ENCODE measurements at regions not wholly inside any gene's neighbourhood (a gene's known extent, or its start where the extent isn't known, plus 50 kb on each side); places are given as distances from the start of the nearest gene placed in this dataset.

- no peak for TF ChIP-seq AEBP2 (tag by site-specific recombination; IDR thresholded peaks at IDR 0.05; ENCODE audit: borderline replicate concordance)
- TF ChIP-seq ZXDB (tag by site-specific recombination; IDR thresholded peaks at IDR 0.05): peak; percentile 92
- no peak for TF ChIP-seq ZNF48 (tag by site-specific recombination; IDR thresholded peaks at IDR 0.05)
- TF ChIP-seq ZNF473 (tag by site-specific recombination; IDR thresholded peaks at IDR 0.05): no peak
- TF ChIP-seq KLF10 (tag by site-specific recombination; IDR thresholded peaks at IDR 0.05): peak; percentile 46; the same call in 1 of the 2 replicates
- TF ChIP-seq, protein P1, sequence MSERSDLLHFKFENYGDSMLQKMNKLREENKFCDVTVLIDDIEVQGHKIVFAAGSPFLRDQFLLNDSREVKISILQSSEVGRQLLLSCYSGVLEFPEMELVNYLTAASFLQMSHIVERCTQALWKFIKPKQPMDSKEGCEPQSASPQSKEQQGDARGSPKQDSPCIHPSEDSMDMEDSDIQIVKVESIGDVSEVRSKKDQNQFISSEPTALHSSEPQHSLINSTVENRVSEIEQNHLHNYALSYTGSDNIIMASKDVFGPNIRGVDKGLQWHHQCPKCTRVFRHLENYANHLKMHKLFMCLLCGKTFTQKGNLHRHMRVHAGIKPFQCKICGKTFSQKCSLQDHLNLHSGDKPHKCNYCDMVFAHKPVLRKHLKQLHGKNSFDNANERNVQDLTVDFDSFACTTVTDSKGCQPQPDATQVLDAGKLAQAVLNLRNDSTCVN (tag by site-specific recombination; optimal IDR thresholded peaks at IDR 0.05): no peak
- TF ChIP-seq, protein P2, sequence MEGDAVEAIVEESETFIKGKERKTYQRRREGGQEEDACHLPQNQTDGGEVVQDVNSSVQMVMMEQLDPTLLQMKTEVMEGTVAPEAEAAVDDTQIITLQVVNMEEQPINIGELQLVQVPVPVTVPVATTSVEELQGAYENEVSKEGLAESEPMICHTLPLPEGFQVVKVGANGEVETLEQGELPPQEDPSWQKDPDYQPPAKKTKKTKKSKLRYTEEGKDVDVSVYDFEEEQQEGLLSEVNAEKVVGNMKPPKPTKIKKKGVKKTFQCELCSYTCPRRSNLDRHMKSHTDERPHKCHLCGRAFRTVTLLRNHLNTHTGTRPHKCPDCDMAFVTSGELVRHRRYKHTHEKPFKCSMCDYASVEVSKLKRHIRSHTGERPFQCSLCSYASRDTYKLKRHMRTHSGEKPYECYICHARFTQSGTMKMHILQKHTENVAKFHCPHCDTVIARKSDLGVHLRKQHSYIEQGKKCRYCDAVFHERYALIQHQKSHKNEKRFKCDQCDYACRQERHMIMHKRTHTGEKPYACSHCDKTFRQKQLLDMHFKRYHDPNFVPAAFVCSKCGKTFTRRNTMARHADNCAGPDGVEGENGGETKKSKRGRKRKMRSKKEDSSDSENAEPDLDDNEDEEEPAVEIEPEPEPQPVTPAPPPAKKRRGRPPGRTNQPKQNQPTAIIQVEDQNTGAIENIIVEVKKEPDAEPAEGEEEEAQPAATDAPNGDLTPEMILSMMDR (tag by site-specific recombination; IDR thresholded peaks at IDR 0.05): peak; percentile 62
- TF ChIP-seq BCL11B (tag by site-specific recombination; IDR thresholded peaks at IDR 0.05; ENCODE audit: low read depth): no peak
- no peak for TF ChIP-seq ZNF155 (tag by site-specific recombination; IDR thresholded peaks at IDR 0.05)
- peak; percentile 61 for TF ChIP-seq ZNF629 (tag by site-specific recombination; IDR thresholded peaks at IDR 0.05)
- peak; percentile 85; the same call in 1 of the 2 replicates for TF ChIP-seq OVOL3 (tag by site-specific recombination; IDR thresholded peaks at IDR 0.05)
- no peak for TF ChIP-seq ZBTB17 (tag by site-specific recombination; IDR thresholded peaks at IDR 0.05)
- peak; percentile 91 for TF ChIP-seq OSR2 (tag by site-specific recombination; IDR thresholded peaks at IDR 0.05)
- TF ChIP-seq ZNF138 (tag by site-specific recombination; IDR thresholded peaks at IDR 0.05; ENCODE audit: borderline replicate concordance): no peak
- TF ChIP-seq SETDB1 (IDR thresholded peaks at IDR 0.05; ENCODE audit: insufficient read length, low read length): no peak
- TF ChIP-seq SP2 (tag by site-specific recombination; IDR thresholded peaks at IDR 0.05): no peak
- no peak for TF ChIP-seq ZNF610 (tag by site-specific recombination; IDR thresholded peaks at IDR 0.05; ENCODE audit: borderline replicate concordance)
- no peak for TF ChIP-seq ZNF621 (tag by site-specific recombination; IDR thresholded peaks at IDR 0.05)
- no peak for TF ChIP-seq ZSCAN16 (tag by site-specific recombination; IDR thresholded peaks at IDR 0.05)
- TF ChIP-seq ZNF266 (tag by site-specific recombination; IDR thresholded peaks at IDR 0.05; ENCODE audit: low read depth): no peak
- TF ChIP-seq, protein P3, sequence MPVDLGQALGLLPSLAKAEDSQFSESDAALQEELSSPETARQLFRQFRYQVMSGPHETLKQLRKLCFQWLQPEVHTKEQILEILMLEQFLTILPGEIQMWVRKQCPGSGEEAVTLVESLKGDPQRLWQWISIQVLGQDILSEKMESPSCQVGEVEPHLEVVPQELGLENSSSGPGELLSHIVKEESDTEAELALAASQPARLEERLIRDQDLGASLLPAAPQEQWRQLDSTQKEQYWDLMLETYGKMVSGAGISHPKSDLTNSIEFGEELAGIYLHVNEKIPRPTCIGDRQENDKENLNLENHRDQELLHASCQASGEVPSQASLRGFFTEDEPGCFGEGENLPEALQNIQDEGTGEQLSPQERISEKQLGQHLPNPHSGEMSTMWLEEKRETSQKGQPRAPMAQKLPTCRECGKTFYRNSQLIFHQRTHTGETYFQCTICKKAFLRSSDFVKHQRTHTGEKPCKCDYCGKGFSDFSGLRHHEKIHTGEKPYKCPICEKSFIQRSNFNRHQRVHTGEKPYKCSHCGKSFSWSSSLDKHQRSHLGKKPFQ (tag by site-specific recombination; IDR thresholded peaks at IDR 0.05): no peak
- TF ChIP-seq ZNF837 (tag by site-specific recombination; IDR thresholded peaks at IDR 0.05): no peak
- no peak for TF ChIP-seq YY2 (tag by site-specific recombination; IDR thresholded peaks at IDR 0.05)
- TF ChIP-seq ZNF555 (tag by site-specific recombination; conservative IDR thresholded peaks at IDR 0.05): no peak
- TF ChIP-seq ZNF514 (tag by site-specific recombination; IDR thresholded peaks at IDR 0.05): no peak
- no peak for TF ChIP-seq ZNF23 (tag by site-specific recombination; IDR thresholded peaks at IDR 0.05; ENCODE audit: borderline replicate concordance)
- TF ChIP-seq ZBTB8A (tag by site-specific recombination; IDR thresholded peaks at IDR 0.05): no peak
- no peak for TF ChIP-seq GLIS2 (tag by site-specific recombination; IDR thresholded peaks at IDR 0.05)
- no peak for TF ChIP-seq MEIS1 (CRISPR knock-in tag; IDR thresholded peaks at IDR 0.05; ENCODE audit: borderline replicate concordance)
- peak; percentile 86 for TF ChIP-seq PRDM6 (tag by site-specific recombination; IDR thresholded peaks at IDR 0.05)
- 0 out of 2 replicates have a peak, but pooled peaks have one; percentile 37 for TF ChIP-seq ZNF239 (tag by site-specific recombination; IDR thresholded peaks at IDR 0.05)
- TF ChIP-seq ZNF132 (tag by site-specific recombination; IDR thresholded peaks at IDR 0.05; ENCODE audit: borderline replicate concordance): no peak
- peak; percentile 93 for TF ChIP-seq ZNF561 (tag by site-specific recombination; IDR thresholded peaks at IDR 0.05; ENCODE audit: borderline replicate concordance)
- no peak for TF ChIP-seq ZBTB20 (tag by site-specific recombination; IDR thresholded peaks at IDR 0.05)
Measured at GRCh38 chr12:43104494-43104893, 447.5 kb downstream of the ADAMTS20 start (continued).
